Epithelial cell of esophagus (primary cell): ENCODE measurements at regions not wholly inside any gene's neighbourhood (a gene's known extent, or its start where the extent isn't known, plus 50 kb on each side); places are given as distances from the start of the nearest gene placed in this dataset.

Experiments
- DNase-seq: peaks from one replicate; pipeline ENCODE4 v3.0.0; 2010; ENCODE audit warnings: low read depth
- H3K4me3 ChIP-seq: 2 replicates; pipeline ENCODE4 v1.5.1; 2011; ENCODE audit warnings: mild to moderate bottlenecking, low read length, control low read depth
- CTCF ChIP-seq: IDR thresholded peaks from 2 replicates; pipeline ENCODE4 v1.5.1; 2011; ENCODE audit warnings: low read depth, mild to moderate bottlenecking, low read length, control low read depth, inconsistent platforms; ENCODE audit not compliant: insufficient read depth; ENCODE audit errors: missing control alignments

DNA sequence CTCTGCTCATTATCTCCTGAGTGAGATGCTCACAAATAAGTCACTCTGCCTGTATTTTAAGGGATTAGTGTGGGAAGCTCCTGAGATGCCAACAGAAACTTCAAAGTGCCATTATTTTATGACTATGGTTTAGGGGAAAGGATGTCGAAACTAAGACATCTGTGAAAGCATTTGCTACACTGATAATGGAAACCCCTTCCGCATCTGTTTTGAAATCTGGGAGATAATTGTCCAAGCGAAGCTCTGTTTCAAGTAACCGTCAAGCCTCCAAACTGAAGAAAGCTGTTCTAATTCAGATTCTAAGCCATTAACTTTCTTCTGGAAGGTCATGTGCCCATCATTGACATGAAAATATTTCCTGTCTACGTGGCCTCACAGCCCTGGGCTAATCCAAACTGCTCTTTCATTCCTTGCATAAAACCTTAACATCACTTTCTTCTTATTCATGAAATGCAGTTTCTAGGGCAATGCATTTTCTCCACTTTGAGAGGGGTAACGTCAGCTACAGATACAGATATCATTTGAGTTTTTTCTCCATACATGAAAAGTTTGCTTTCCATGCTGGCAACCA lies 932.0 kb downstream of the C6orf118 start:
- TF ChIP-seq CTCF = no peak
- H3K4me3 ChIP-seq = no peak overlapping the region

GRCh38 chr6:164370773-164371172 lies 938.6 kb downstream of the C6orf118 start:
- H3K4me3 ChIP-seq = no peak overlapping the region
- no peak for TF ChIP-seq CTCF
- DNase-seq = peak; percentile 21

More for the DNA sequence above, 932.0 kb downstream of the C6orf118 start:
- DNase-seq = no peak

- TF ChIP-seq CTCF = no peak
- DNase-seq = no peak
- no peak overlapping the region for H3K4me3 ChIP-seq
These were observed 944.9 kb downstream of the QKI start for GRCh38 chr6:164359441-164359840.

DNA sequence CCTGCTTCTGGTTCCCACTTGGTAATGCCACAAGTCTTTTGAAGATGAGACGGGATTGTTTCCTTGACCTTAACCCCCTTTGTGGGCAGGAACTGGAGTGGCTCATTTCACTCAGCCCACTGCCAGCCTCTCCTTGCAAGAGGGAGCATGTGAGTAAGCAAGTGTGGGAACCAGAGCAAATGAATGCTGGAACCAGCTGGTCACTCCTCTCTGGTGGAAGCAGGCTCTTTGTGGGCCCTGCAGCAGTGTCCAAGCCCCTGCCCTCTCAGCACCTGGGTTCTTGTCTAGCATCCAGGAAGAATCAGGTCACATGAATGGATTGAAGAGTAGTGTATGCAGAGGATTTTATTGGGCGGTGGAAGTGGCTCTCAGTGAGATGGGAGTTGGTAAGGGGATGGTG lies 944.5 kb downstream of the QKI start:
- no peak for TF ChIP-seq CTCF
- no peak overlapping the region for H3K4me3 ChIP-seq
- DNase-seq = no peak

DNA sequence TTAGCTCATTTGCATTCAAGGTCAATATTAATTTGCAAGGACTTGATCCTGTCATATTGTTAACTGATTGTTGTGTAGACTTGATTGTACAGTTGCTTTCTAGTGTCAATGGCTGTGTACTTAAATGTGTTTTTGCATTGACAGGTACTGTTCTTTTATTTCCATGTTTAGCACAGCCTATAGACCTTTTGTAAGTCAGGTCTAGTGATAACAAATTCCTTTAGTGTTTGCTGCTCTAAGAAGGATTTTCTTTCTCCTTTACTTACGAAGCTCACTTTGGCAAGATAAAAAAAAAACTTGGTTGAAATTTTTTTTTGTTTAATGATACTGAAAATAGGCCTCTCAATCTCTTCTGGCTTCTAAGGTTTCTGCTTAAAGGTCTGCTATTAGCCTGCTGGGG lies 942.3 kb downstream of the QKI start:
- H3K4me3 ChIP-seq = no peak overlapping the region
- no peak for TF ChIP-seq CTCF
- DNase-seq = no peak

GRCh38 chr6:164347455-164347854 lies 932.9 kb downstream of the QKI start:
- no peak for DNase-seq
- H3K4me3 ChIP-seq = no peak overlapping the region
- no peak for TF ChIP-seq CTCF

DNA sequence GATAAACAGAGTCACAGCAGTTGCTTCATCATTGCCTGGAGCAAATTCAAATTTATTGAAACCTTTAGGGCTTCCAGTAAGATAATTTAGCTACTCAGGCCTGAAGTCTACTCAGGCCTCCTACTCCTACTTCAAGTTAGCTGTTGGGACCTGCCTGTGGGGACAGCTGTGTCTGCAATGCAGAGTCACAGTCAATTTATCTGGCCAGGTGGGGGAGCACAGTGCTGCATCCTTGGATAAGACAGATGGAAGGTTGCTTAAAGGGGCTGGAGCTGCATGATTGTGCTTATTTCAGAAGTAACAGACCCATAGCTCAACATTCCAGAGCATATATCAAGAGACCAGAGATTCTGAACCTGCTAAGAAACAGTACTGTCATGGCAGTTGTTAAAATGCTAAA lies 932.1 kb downstream of the QKI start:
- no peak overlapping the region for H3K4me3 ChIP-seq
- DNase-seq = no peak
- no peak for TF ChIP-seq CTCF
